MM.1S (cell line): ENCODE measurements at regions not wholly inside any gene's neighbourhood (a gene's known extent, or its start where the extent isn't known, plus 50 kb on each side); places are given as distances from the start of the nearest gene placed in this dataset.

Source experiments
- DNase-seq: peaks from one replicate; pipeline ENCODE4 v3.0.0-alpha.2; 2015
- H2AFZ ChIP-seq: fragments of 300-600 bp; sonication (generic); 2 replicates; pipeline ENCODE4 v1.6.0; 2016; ENCODE audit warnings: antibody characterized with exemption, low read length
- H3F3A ChIP-seq: fragments of 300-600 bp; sonication (generic); 2 replicates; pipeline ENCODE4 v1.6.1; 2016; ENCODE audit warnings: mild to moderate bottlenecking, antibody characterized with exemption, low read length, moderate library complexity, mixed read lengths; ENCODE audit not compliant: insufficient read depth
- H3K27ac ChIP-seq: fragments of 300-600 bp; sonication (generic); 2 replicates; pipeline ENCODE4 v1.5.1; 2016; ENCODE audit warnings: mild to moderate bottlenecking, low read length
- H3K27me3 ChIP-seq: fragments of 300-600 bp; sonication (generic); replicated peaks from 2 replicates; pipeline ENCODE4 v1.6.0; 2016; ENCODE audit warnings: low read length; ENCODE audit not compliant: insufficient read depth
- H3K36me3 ChIP-seq: fragments of 300-600 bp; sonication (generic); replicated peaks from 2 replicates; pipeline ENCODE4 v1.6.1; 2016; ENCODE audit warnings: mild to moderate bottlenecking, low read length, mixed read lengths; ENCODE audit not compliant: insufficient read depth
- H3K4me1 ChIP-seq: fragments of 300-600 bp; sonication (generic); 2 replicates; pipeline ENCODE4 v1.6.1; 2016; ENCODE audit warnings: low read length, mixed read lengths
- H3K4me2 ChIP-seq: fragments of 300-600 bp; sonication (generic); 2 replicates; pipeline ENCODE4 v1.6.0; 2016; ENCODE audit warnings: low read depth, low read length
- H3K4me3 ChIP-seq: fragments of 300-600 bp; sonication (generic); 2 replicates; pipeline ENCODE4 v1.5.1; 2016; ENCODE audit warnings: low read length, mixed read lengths
- H3K79me2 ChIP-seq: fragments of 300-600 bp; sonication (generic); 2 replicates; pipeline ENCODE4 v1.6.1; 2016; ENCODE audit warnings: mixed run types, low read length, mixed read lengths
- H3K9ac ChIP-seq: fragments of 300-600 bp; sonication (generic); 2 replicates; pipeline ENCODE4 v1.6.1; 2016; ENCODE audit warnings: low read length, mixed read lengths
- H3K9me2 ChIP-seq: fragments of 300-600 bp; sonication (generic); replicated peaks from 2 replicates; pipeline ENCODE4 v1.6.1; 2016; ENCODE audit warnings: mild to moderate bottlenecking, low read length, mixed read lengths; ENCODE audit not compliant: insufficient read depth
- H3K9me3 ChIP-seq: fragments of 300-600 bp; sonication (generic); replicated peaks from 2 replicates; pipeline ENCODE4 v1.6.1; 2016; ENCODE audit warnings: mild to moderate bottlenecking, low read length, mixed read lengths; ENCODE audit not compliant: insufficient read depth
- H4K20me1 ChIP-seq: fragments of 300-600 bp; sonication (generic); 2 replicates; pipeline ENCODE4 v1.6.1; 2016; ENCODE audit warnings: mild to moderate bottlenecking, low read length, moderate library complexity, mixed read lengths; ENCODE audit not compliant: insufficient read depth
- EZH2 ChIP-seq: fragments of 300-600 bp; sonication (generic); optimal IDR thresholded peaks from 2 replicates; pipeline ENCODE3; 2017; ENCODE audit warnings: low read depth, mild to moderate bottlenecking, antibody characterized with exemption, low read length, mixed read lengths
- EZH2phosphoT487 ChIP-seq: fragments of 300-600 bp; sonication (generic); IDR thresholded peaks from 2 replicates; pipeline ENCODE4 v1.6.1; 2018; ENCODE audit warnings: antibody characterized with exemption, low read length
- TF ChIP-seq, protein P1 (sequence below): fragments of 300-600 bp; sonication (generic); IDR thresholded peaks from 2 replicates; pipeline ENCODE4 v1.5.1; 2016; ENCODE audit warnings: antibody characterized with exemption, low read length, mixed read lengths

DNA sequence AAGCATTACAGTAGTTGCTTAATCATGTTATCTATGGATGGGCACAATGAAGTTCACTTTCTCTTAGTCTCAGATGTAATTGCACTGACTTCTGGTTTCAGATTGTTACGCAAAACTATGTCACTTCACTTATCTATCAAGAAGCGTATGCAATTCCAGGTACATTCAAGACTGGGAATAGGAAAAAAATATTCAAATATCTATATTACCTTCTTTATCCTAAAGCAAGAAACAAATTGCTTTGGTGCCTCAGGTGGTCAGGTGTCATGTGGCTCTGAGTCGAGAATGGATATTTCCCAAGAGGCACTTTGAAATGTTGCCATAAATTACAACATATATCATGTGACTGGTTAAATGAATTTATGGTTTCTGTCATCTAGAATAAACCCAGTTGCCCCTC is 318.6 kb downstream of the SS18 start:
- no peak for TF ChIP-seq EZH2phosphoT487
- TF ChIP-seq, protein P1, sequence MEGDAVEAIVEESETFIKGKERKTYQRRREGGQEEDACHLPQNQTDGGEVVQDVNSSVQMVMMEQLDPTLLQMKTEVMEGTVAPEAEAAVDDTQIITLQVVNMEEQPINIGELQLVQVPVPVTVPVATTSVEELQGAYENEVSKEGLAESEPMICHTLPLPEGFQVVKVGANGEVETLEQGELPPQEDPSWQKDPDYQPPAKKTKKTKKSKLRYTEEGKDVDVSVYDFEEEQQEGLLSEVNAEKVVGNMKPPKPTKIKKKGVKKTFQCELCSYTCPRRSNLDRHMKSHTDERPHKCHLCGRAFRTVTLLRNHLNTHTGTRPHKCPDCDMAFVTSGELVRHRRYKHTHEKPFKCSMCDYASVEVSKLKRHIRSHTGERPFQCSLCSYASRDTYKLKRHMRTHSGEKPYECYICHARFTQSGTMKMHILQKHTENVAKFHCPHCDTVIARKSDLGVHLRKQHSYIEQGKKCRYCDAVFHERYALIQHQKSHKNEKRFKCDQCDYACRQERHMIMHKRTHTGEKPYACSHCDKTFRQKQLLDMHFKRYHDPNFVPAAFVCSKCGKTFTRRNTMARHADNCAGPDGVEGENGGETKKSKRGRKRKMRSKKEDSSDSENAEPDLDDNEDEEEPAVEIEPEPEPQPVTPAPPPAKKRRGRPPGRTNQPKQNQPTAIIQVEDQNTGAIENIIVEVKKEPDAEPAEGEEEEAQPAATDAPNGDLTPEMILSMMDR = no peak
- no peak for TF ChIP-seq EZH2
- no peak overlapping the region for H3K9ac ChIP-seq
- no peaks in the 10 kb centered on the region for H3K36me3 ChIP-seq
- DNase-seq = no peak
- H3F3A ChIP-seq = no peaks in the 10 kb centered on the region
- H3K9me2 ChIP-seq = no peaks in the 10 kb centered on the region
- no peaks in the 10 kb centered on the region for H3K4me1 ChIP-seq
- H3K79me2 ChIP-seq = no peaks in the 10 kb centered on the region
- no peak overlapping the region for H3K4me3 ChIP-seq
- no peaks in the 10 kb centered on the region for H4K20me1 ChIP-seq
- no peaks in the 10 kb centered on the region for H3K27me3 ChIP-seq
- no peaks in the 10 kb centered on the region for H3K9me3 ChIP-seq
- H3K27ac ChIP-seq = no peak overlapping the region
- H2AFZ ChIP-seq = no peak overlapping the region
- H3K4me2 ChIP-seq = no peak overlapping the region

DNA sequence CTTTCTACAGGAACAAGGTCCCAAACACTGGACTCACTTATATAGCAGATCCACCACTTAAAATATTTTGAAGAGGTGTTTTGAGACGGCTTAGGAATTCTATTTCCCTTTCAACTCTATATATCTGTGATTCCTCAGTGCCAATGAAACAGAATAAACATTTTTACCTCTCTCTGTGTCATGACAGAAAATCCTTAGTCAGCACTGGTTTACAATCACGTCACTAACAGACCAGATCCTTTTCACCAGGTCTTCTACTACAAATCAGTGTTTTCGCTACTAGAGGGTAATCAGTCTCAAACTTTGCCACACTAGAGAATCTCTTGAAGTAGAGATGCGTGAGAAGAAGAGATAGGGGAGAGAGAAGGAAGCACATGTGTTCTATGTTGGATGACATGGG is 325.6 kb downstream of the SS18 start:
- Histone ChIP-seq H3K79me2 (no peaks in the 10 kb centered on the region), H2AFZ (no peak overlapping the region), H3K9me3 (no peaks in the 10 kb centered on the region), H3K27me3 (no peaks in the 10 kb centered on the region), H3K4me3 (no peak overlapping the region), H3K36me3 (no peaks in the 10 kb centered on the region), H3K9me2 (no peaks in the 10 kb centered on the region), H4K20me1 (no peaks in the 10 kb centered on the region), H3K4me1 (no peaks in the 10 kb centered on the region), H3F3A (no peaks in the 10 kb centered on the region), H3K9ac (no peak overlapping the region), H3K4me2 (no peak overlapping the region), H3K27ac (no peak overlapping the region)
- DNase-seq = no peak
- TF ChIP-seq, protein P1 = no peak
- TF ChIP-seq EZH2phosphoT487 = no peak
- no peak for TF ChIP-seq EZH2

DNA sequence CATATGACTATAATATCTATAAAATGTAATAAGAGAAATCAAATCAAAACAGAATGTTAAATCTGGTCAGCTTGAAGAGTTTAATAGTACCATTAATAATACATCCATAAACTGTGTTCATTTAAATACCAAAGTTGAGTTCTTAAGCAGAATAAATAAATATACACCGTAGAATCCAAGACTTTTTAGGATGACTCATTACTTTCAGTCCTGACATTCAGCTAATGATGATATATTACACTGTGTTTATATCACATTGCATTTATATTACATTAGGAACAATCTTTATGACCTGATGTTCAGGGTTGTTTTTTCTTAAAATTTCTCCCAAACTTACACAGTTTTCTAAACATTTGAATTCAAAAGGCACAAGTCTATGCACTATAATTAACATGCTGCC is 331.3 kb downstream of the SS18 start:
- H3K4me2 ChIP-seq = no peak overlapping the region
- no peak overlapping the region for H2AFZ ChIP-seq
- DNase-seq = no peak
- no peaks in the 10 kb centered on the region for H3K36me3 ChIP-seq
- H3K79me2 ChIP-seq = no peaks in the 10 kb centered on the region
- no peaks in the 10 kb centered on the region for H4K20me1 ChIP-seq
- no peaks in the 10 kb centered on the region for H3F3A ChIP-seq
- H3K9me2 ChIP-seq = no peaks in the 10 kb centered on the region
- no peak overlapping the region for H3K4me3 ChIP-seq
- H3K27me3 ChIP-seq = no peaks in the 10 kb centered on the region
- TF ChIP-seq EZH2phosphoT487 = no peak
- TF ChIP-seq EZH2 = no peak
- TF ChIP-seq, protein P1 = no peak
- H3K27ac ChIP-seq = no peak overlapping the region
- H3K4me1 ChIP-seq = no peaks in the 10 kb centered on the region
- H3K9ac ChIP-seq = no peak overlapping the region
- H3K9me3 ChIP-seq = no peaks in the 10 kb centered on the region

DNA sequence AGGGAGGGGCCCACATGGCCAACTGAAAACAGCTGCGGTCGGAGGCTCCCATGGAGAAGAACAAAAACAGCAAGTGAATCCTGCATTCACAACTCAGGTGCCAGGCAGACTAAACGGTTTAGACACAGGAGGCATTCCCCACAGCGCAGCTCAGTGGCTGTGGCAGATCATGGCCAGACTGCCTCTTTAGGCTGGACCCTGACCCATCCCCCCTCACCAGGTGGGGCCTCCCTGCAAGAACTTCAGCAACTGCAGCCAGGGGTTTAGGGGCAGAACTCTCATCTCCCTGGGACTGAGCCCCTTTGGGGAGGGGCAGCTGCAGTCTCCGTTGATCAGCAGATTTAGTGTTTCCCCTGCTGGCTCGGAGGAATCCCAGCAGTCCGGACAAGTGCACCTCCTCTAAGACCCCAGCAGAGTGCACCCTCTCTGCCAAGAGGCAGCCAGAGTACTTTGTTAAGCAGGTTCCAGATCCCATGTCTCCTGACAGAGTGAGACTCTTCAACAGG is 346.7 kb downstream of the SS18 start:
- TF ChIP-seq EZH2phosphoT487 = no peak
- Histone ChIP-seq H3K9me3 (no peaks in the 10 kb centered on the region), H2AFZ (no peak overlapping the region)

More for the DNA sequence above, 346.7 kb downstream of the SS18 start:
- Histone ChIP-seq H3K9me2 (no peaks in the 10 kb centered on the region), H3K27me3 (no peaks in the 10 kb centered on the region), H3K4me2 (no peak overlapping the region), H3K9ac (no peak overlapping the region), H3K79me2 (no peaks in the 10 kb centered on the region), H4K20me1 (no peaks in the 10 kb centered on the region), H3F3A (no peaks in the 10 kb centered on the region), H3K27ac (no peak overlapping the region), H3K36me3 (no peaks in the 10 kb centered on the region), H3K4me3 (no peak overlapping the region), H3K4me1 (no peaks in the 10 kb centered on the region)
- DNase-seq = no peak
